Ovary (tissue), 7 donors: ENCODE measurements at regions not wholly inside any gene's neighbourhood (a gene's known extent, or its start where the extent isn't known, plus 50 kb on each side); places are given as distances from the start of the nearest gene placed in this dataset.

ENCODE experiments used
- DNase-seq, 5 donors: peaks; one replicate each; pipeline ENCODE4 v3.0.0-alpha.2; 2019 to 2020
- H3K27ac ChIP-seq, 2 donors: fragments of 200-600 bp; one replicate each; pipeline versions ENCODE4 v1.5.1 to v1.8.0; 2019 to 2022
- H3K27me3 ChIP-seq: fragments of 200-600 bp; one replicate; pipeline ENCODE4 v1.8.0; 2022
- H3K36me3 ChIP-seq: fragments of 200-600 bp; sonication (generic); one replicate; pipeline ENCODE4 v1.5.1; 2019
- H3K4me1 ChIP-seq: one replicate; pipeline ENCODE4 v1.8.1; 2013; ENCODE audit warnings: mild to moderate bottlenecking, moderate library complexity; ENCODE audit not compliant: insufficient read depth
- H3K4me3 ChIP-seq: fragments of 200-600 bp; sonication (generic); one replicate; pipeline ENCODE4 v1.5.1; 2017
- H3K9me3 ChIP-seq, 2 donors: fragments of 200-600 bp in 1 of 2; sonication (generic) in 1 of 2; one replicate each; pipeline versions ENCODE4 v1.5.1 to v1.8.1; 2013 to 2019; ENCODE audit warnings: mild to moderate bottlenecking in 1 of 2, moderate library complexity in 1 of 2
- CTCF ChIP-seq, 3 donors: fragments of 450-650 bp in 2 of 3; fragments of 200-600 bp in 1 of 3; IDR thresholded peaks; one replicate each; pipeline versions ENCODE4 v1.5.1 to v1.8.0; 2016 to 2022; ENCODE audit warnings: antibody characterized with exemption in 3 of 3, mild to moderate bottlenecking in 1 of 3
- EP300 ChIP-seq: sonication (generic); formaldehyde crosslinking; IDR thresholded peaks from one replicate; pipeline ENCODE4 v1.6.1; 2017; ENCODE audit warnings: antibody characterized with exemption
- POLR2A ChIP-seq: fragments of 450-650 bp; IDR thresholded peaks from one replicate; pipeline ENCODE4 v1.6.1; 2017; ENCODE audit warnings: antibody characterized with exemption, mild to moderate bottlenecking, moderate library complexity
- WGBS, 3 donors: extraction: QIAGEN DNeasy Blood & Tissue Kit in 1 of 3; methylation state at CpG; one replicate each; pipeline versions ENCODE4 v1.1.5 to v1.1.7; 2013 to 2017; 5-methylcytosine and 5-hydroxymethylcytosine counted together
- intact Hi-C, 4 donors: fragments of 100-400 bp; cut with DNase I; formaldehyde crosslinking; loops; one replicate each; pipeline versions ENCODE4 v1.11.0 to v1.15.1; 2022 to 2023
- donor health status: DM: no; HTN: no; CAD: no; lungs with moderate emphysema.
- donor health status: DM: no; HTN: no; CAD: no.
- donor health status: Bipolar disorder and iron deficiency.
- donor health status: DM: no; HTN: no; CAD: no.
- donor health status: DM: yes; HTN: yes; CAD: no.

- Histone ChIP-seq H3K9me3 (no peaks in the 10 kb centered on the region), H3K36me3 (no peaks in the 10 kb centered on the region), H3K4me1 (no peaks in the 10 kb centered on the region), H3K4me3 (no peak overlapping the region), H3K27me3 (no peaks in the 10 kb centered on the region), H3K27ac (no peak overlapping the region)
- no peak for DNase-seq
- 12 to 21% (median 12%) methylated on average over 13 of the region's 13 CpGs for WGBS, 3 donors
- TF ChIP-seq EP300, result no peak
- TF ChIP-seq CTCF (IDR thresholded peaks at IDR 0.05), result no peak
- TF ChIP-seq POLR2A, result no peak
- intact Hi-C loops, result no loop called here
Observed at GRCh38 chr12:4082809-4083403, 190.7 kb upstream of the CCND2 start.

- 96 to 100% (median 98%) methylated on average over 1 of the region's 1 CpG for WGBS, 3 donors
- H3K36me3 ChIP-seq, result no peaks in the 10 kb centered on the region
- H3K27ac ChIP-seq, result no peak overlapping the region
- no peaks in the 10 kb centered on the region for H3K9me3 ChIP-seq
- no peaks in the 10 kb centered on the region for H3K4me1 ChIP-seq
- no peak for DNase-seq
- H3K4me3 ChIP-seq, result no peak overlapping the region
- TF ChIP-seq POLR2A (no peak), EP300 (no peak), CTCF (IDR thresholded peaks at IDR 0.05) (no peak)
- no peaks in the 10 kb centered on the region for H3K27me3 ChIP-seq
- intact Hi-C loops, result no loop called here
Observed at GRCh38 chr12:4080213-4080612, 193.3 kb upstream of the CCND2 start.

GRCh38 chr12:4074129-4074528 is 199.4 kb upstream of the CCND2 start:
- Histone ChIP-seq H3K9me3 (no peaks in the 10 kb centered on the region), H3K27ac (no peak overlapping the region), H3K4me3 (no peak overlapping the region), H3K36me3 (no peaks in the 10 kb centered on the region), H3K4me1 (no peaks in the 10 kb centered on the region), H3K27me3 (no peaks in the 10 kb centered on the region)
- no peak for DNase-seq
- TF ChIP-seq CTCF (IDR thresholded peaks at IDR 0.05), result no peak
- TF ChIP-seq EP300, result no peak
- no peak for TF ChIP-seq POLR2A
- intact Hi-C loops, result no loop called here
- 77 to 92% (median 79%) methylated on average over 4 of the region's 4 CpGs for WGBS, 3 donors

GRCh38 chr12:4069670-4070010 is 196.4 kb upstream of the PARP11 start:
- Histone ChIP-seq H3K27ac (no peak overlapping the region), H3K9me3 (no peaks in the 10 kb centered on the region), H3K36me3 (no peaks in the 10 kb centered on the region), H3K4me1 (no peaks in the 10 kb centered on the region), H3K27me3 (no peaks in the 10 kb centered on the region), H3K4me3 (no peak overlapping the region)
- TF ChIP-seq POLR2A (no peak), CTCF (IDR thresholded peaks at IDR 0.05) (no peak), EP300 (no peak)
- no peak for DNase-seq
- intact Hi-C loops, result no loop called here
- 91 to 96% (median 93%) methylated on average over 3 of the region's 3 CpGs for WGBS, 3 donors
